IPS-NIHi11 (cell line): ENCODE measurements at regions not wholly inside any gene's neighbourhood (a gene's known extent, or its start where the extent isn't known, plus 50 kb on each side); places are given as distances from the start of the nearest gene placed in this dataset.
"Not testable (repeated sequence)": the region's sequence is repeated elsewhere in the genome, so short reads cannot be mapped to it uniquely, and the experiment has no call there.

Experiments
- DNase-seq: peaks from one replicate; pipeline ENCODE4 v3.0.0; 2012; ENCODE audit warnings: mixed read lengths, low spot score

GRCh38 chr17:72472106-72472505 lies 351.3 kb downstream of the SOX9 start:
- no peak for DNase-seq

GRCh38 chr17:72472853-72473390 lies 352.1 kb downstream of the SOX9 start:
- DNase-seq, result not testable (repeated sequence)

GRCh38 chr17:72474243-72474642 lies 353.4 kb downstream of the SOX9 start:
- no peak for DNase-seq

DNA sequence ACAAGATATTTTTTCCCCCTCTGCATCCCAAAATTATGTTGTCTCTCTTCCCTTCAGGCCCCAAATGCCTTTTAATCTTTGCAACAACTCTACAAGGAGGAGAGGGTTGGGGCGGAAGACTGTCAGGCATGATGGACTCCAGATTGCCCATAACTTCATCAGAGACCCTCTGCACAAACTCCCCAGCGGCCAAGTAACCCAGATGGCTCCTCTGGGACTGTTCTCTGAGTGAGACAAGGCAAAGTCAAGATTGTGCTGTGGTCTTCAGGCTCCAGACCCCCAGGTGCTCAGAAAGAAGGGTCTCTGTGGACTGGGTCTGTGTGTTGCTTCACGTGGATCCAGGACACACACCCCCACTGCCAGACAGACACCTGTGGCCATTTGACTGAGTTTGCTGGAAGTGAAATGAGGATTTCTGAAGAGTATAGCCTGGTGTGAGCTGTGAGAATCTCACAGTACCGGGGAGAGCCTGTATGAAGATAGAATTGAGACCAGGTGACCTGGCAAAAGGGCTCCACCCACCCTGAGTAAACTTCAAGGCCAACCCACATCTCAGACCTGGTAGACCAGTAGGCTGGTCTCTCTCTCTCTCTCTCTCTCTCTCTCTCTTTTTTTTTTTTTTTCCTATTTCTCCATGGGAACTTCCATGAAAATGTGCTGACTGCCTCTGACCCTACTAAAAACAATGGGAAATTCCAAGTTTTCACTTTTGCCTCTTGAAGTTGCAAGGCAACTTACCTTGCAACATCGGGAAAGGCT lies 354.1 kb downstream of the SOX9 start:
- DNase-seq, result peak; percentile 51

DNA sequence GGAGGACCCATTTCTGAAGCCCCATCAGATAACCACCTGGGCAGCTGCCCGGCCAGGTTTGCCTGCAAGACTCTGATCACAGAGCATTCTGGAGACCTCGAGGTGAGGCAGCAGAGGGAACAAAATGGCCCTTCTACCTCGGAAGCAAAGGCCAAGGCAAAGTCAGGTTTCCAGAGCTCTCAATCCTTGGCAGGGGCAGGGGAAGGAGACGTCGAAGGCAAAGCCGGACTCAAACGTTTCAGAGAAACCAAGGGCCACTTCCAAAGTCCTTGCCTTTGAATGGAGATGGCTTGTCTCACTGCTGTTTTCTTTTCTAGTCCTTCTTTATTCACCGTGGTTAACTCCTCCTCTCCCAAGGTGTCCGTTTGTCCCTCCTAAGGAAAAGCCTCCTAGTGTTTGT lies 355.3 kb downstream of the SOX9 start:
- no peak for DNase-seq

DNA sequence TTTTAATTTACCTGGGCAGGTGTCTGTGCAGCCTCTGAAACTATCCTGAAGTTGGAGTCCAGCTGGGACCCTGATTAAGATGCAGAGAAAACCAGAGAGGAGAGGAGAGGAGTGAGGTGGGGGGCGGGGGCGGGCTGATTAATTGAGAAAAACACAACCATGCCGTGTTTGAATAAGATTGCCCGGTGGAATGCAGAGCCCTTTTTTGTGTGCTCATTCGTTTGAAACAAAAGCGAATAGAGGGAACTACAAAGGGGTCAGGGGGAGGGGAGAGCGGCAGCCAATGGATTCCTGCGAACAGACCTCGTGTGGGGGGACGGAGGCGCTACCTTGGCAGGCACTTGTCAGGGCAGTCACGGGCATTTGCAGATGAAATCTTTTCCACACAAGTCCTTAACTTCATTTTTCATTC lies 355.8 kb downstream of the SOX9 start:
- DNase-seq, result peak; percentile 91

DNA sequence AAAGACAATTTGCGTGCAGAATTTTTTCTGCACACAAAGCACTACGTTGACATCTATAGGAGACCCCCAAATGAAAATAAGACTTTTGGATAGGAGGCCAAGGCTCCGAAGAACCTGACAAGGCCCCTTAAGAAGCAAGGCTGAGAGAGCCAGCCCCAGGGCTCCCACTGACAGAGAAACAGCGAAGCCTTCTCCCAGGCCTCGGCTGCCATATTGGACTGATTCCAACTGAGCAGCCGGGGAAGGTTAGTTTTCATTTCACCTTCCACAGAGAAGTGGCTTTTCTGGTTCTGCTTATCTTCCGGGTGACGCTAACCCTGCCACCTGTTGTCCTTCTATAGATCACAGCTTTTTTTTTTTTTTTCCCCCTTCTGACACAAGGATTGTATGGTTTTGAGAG lies 356.7 kb downstream of the SOX9 start:
- DNase-seq, result no peak

DNA sequence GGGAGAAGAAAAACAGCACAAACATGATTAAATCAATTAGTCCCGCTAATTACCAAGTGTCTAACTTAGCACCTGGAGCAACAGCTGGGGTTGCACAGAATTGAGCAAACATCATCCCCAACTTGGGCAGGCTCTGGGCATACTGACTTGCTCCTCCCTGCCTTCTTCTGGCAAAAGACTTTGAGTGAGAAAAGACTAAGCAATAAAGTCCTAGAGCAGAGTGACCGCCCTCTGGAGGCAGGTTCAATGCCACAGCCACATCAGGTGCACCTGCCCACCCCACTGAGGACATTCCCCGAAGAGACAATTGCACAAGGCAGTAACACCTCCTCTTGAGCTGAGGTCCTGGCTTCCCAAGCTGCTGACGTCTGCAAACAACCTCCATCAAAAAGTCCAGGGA lies 358.3 kb downstream of the SOX9 start:
- peak; percentile 49 for DNase-seq

- DNase-seq, result no peak
Measured at GRCh38 chr17:72481572-72481971, 360.8 kb downstream of the SOX9 start.

- DNase-seq, result no peak
Measured at GRCh38 chr17:72485596-72485995, 364.8 kb downstream of the SOX9 start.

- DNase-seq, result no peak
Measured at GRCh38 chr17:72486806-72487205, 366.0 kb downstream of the SOX9 start.

DNA sequence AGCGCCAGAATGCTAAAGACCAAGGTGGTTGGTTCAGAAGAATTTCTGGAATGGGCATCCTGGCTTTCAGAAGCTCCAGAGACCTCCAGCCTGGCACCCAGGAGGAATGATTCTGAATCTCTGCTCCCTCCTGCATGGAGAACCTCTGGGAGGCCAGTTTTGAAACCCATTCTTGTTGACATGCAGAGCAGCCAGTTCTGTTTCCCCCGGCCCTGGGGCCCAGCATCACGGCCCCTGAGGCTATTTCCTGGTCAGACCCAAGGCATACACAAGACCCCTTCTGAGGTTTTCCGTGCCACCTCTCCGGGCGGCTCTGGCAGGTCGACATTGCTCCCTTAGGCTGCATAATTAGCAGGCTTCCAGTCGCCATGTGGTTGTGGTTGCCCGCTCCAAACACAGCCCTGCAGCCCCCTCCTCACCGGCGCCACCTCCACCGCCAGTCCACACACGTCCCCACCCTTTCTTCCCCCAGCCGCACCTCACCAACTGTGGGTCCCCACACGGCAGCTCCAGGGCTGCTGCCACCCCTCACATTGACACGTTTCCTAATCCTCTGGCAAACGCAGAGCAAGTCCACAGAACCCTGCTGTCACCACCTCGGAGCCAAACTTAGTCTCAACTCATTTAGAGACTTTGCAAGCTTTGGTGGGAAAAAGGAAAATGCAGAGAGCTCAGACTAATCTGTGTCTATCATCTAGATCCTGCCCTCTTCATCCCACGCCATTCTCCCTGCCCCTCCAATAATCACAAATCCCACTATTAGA lies 367.1 kb downstream of the SOX9 start:
- DNase-seq, result no peak

DNA sequence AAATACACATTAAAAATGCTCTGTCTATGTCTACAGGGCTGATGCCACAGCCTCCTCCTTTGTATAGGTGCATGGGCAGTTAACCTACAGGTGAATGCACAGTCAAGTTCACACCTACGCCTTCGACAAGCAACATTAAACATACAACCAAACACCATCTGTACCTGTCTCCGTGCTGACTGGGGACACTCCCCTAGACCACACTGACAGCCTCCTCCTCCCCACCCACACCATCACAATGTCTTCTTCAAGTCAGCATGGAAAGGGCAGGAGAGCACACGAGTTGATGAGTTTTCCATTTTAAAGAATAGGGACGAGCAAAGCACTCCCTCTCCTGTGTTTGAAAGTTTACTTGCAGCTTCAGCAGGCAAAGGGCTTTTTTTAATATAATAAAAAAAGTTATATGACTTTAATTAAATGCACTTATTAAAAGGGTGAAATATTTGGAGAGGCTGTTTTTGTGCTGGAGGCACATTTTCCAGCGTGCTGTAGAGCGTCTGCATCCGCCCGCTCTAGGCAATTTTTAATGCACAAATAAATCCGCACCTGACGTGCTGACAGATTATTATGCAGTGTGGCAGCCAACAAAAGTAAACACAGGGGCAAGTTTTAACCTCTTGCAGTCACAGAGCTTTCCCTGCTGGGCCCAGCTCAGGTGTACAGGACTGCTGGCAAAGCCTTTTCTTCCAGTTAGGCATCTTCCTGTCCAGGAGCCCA lies 367.9 kb downstream of the SOX9 start:
- no peak for DNase-seq

- DNase-seq, result no peak
Measured at GRCh38 chr17:72489272-72489641, 368.4 kb downstream of the SOX9 start.

DNA sequence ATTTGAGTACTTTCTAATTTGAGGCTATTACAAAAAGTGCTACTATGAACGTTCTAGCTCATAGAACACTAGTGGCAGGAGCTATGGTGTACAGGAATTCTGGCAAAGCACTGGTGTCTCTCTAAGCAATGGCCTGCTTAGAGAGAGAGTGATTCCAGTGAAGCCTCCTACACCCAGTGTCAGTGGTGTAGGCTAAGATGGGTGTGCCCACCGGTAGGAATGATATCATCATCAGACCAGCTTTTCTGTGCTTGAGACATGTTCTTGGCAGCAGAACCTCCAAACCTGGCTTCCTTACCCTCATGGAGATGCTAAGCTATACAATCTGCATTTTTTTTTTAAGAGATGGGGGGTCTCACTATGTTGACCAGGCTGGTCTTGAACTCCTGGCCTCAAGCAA lies 370.3 kb downstream of the SOX9 start:
- no peak for DNase-seq

GRCh38 chr17:72492494-72492893 lies 371.7 kb downstream of the SOX9 start:
- no peak for DNase-seq

GRCh38 chr17:72492941-72493340 lies 372.1 kb downstream of the SOX9 start:
- DNase-seq, result no peak

GRCh38 chr17:72494566-72494965 lies 373.7 kb downstream of the SOX9 start:
- no peak for DNase-seq

DNA sequence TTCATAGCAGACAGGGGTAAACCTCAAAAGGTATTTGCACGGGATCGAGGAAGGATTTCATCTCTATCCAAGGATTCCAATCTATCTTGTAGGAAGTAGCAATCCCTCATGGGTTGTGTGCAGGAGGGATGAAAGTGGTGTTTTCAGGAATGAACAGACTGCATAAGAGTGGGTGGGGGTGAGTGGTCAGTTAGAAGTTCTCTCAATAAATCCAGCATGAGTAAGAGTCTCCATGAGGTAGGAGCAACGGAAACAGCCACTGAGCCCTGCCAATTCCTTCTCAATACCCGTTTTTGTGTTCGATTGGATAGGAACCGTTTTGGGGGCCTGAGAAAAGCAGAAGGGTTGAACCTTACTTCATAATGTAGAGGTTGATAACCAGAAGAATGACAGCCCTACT lies 375.6 kb downstream of the SOX9 start:
- no peak for DNase-seq

DNA sequence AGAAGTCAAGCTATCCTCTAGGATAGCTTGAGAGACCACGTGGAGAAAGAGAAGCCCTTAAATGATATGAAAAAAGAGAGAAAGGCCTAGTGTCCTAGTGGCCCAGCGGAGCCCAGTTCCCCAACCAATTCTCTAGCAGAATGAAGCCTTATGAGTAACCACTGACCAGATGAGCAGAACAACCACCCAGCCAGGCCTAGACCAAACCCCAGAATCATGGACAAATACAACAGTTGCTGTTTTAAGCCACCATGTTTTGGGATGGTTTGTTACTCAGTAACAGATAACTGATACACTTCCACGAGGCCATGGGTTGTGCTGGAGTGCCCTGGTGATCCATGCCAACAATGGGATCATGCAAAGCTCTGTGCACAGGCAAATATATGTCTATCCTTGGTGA lies 377.1 kb downstream of the SOX9 start:
- no peak for DNase-seq

GRCh38 chr17:72498364-72499210 lies 377.8 kb downstream of the SOX9 start:
- no peak for DNase-seq
